Type B pancreatic cell (in vitro differentiated cells): ENCODE measurements at regions not wholly inside any gene's neighbourhood (a gene's known extent, or its start where the extent isn't known, plus 50 kb on each side); places are given as distances from the start of the nearest gene placed in this dataset.

Experiments
- DNase-seq: peaks from one replicate; pipeline ENCODE4 v3.0.0; 2021; ENCODE audit warnings: mixed read lengths; ENCODE audit not compliant: unreplicated experiment; ENCODE audit errors: extremely low spot score
- H3K27ac Mint-ChIP-seq: 2 replicates; pipeline ENCODE4 v1.8.0; 2021; ENCODE audit warnings: mild to moderate bottlenecking, mixed read lengths
- H3K27me3 Mint-ChIP-seq: 2 replicates; pipeline ENCODE4 v1.8.0; 2021; ENCODE audit warnings: mixed read lengths
- H3K36me3 Mint-ChIP-seq: 2 replicates; pipeline ENCODE4 v1.8.0; 2021; ENCODE audit warnings: mixed read lengths
- H3K4me1 Mint-ChIP-seq: one replicate; pipeline ENCODE4 v1.8.0; 2021; ENCODE audit warnings: mixed read lengths; ENCODE audit not compliant: unreplicated experiment
- H3K4me3 Mint-ChIP-seq: 2 replicates; pipeline ENCODE4 v1.8.0; 2021; ENCODE audit warnings: mild to moderate bottlenecking, mixed read lengths
- H3K9me3 Mint-ChIP-seq: 2 replicates; pipeline ENCODE4 v1.8.0; 2021; ENCODE audit warnings: mixed read lengths
- CTCF ChIP-seq: fragments of 200-600 bp; sonication (generic); conservative IDR thresholded peaks from 2 replicates; pipeline ENCODE4 v1.5.0; 2021; ENCODE audit warnings: antibody characterized with exemption, mild to moderate bottlenecking

DNA sequence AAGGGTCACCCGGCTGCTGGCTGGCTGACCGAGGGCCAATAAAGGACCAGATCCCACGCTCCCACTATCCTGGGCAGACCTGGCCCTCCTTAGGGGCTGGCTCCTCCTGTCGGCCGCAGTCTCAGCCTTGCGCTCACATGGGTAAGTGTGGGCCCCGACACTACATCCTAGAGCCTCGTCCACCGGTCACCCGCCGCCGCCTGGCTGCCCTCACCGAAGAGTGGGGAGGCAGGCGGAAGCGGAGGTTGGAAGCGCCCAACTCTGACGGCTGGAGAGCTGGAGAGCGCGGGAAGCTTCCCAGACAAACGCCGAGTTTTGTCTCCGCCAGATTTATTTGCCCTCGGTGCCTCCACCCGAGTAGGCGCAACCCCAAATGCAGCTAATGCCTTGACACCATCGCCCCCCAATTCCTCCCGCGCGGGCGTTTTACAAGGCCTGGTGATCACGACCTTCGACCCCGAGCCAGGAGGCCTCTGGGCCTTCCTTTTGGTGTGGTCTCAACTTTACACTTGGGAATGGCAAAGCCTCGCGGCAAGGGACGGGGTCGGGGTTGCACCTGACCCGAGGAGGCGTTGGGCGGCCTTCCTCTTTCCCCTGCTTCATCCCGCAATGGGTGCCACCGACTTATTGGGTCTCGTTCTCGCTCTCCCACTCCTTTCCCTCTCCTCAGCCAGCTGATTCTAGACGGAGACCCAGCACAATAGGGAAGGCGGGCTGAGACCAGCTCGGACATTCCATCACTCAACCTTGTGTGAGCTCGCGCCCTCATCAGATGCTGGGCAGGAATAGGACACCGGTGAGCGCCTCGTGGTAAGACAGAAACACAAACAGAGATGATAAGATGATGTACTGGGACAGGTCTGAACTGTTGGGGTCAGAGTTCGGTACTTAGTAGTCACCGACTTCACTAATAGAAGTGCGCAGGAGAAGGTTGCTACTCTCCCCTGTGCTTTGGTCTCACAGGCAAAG lies 78.3 kb upstream of the ANO4 start:
- peaks cover 13% of the 10 kb centered on the region for H3K4me1 Mint-ChIP-seq
- H3K27me3 Mint-ChIP-seq, result peaks cover 60% of the 10 kb centered on the region
- H3K4me3 Mint-ChIP-seq, result peak overlapping the region; percentile 83
- H3K36me3 Mint-ChIP-seq, result no peaks in the 10 kb centered on the region
- DNase-seq, result peak; percentile 70
- TF ChIP-seq CTCF, result no peak
- no peaks in the 10 kb centered on the region for H3K9me3 Mint-ChIP-seq
- no peak overlapping the region for H3K27ac Mint-ChIP-seq

- no peaks in the 10 kb centered on the region for H3K36me3 Mint-ChIP-seq
- no peak for TF ChIP-seq CTCF
- no peak overlapping the region for H3K27ac Mint-ChIP-seq
- DNase-seq, result peak; percentile 69
- H3K4me3 Mint-ChIP-seq, result peak overlapping the region; percentile 86
- H3K9me3 Mint-ChIP-seq, result no peaks in the 10 kb centered on the region
- peaks cover 17% of the 10 kb centered on the region for H3K4me1 Mint-ChIP-seq
- peaks cover 64% of the 10 kb centered on the region for H3K27me3 Mint-ChIP-seq
These were observed 77.4 kb upstream of the ANO4 start for GRCh38 chr12:100716945-100717732.

DNA sequence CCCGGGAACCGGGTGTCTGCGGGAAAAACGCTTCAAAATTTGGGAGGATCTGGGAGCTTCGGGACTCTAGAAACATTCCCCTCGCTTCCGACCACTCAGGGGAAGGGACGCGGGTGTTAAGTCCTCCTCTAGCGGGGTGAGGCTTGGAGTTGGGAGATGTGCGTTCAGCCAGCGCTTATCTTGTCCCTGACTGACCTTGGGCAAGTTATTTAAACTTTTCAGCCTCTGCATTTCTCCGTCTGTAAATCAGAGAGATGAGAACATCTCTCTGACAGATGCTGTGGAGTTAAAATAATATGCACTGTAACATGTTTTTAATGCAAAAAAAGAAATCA lies 76.9 kb upstream of the ANO4 start:
- no peaks in the 10 kb centered on the region for H3K36me3 Mint-ChIP-seq
- H3K27ac Mint-ChIP-seq, result no peak overlapping the region
- H3K27me3 Mint-ChIP-seq, result peaks cover 68% of the 10 kb centered on the region
- H3K4me3 Mint-ChIP-seq, result peak overlapping the region; percentile 86
- no peak for TF ChIP-seq CTCF
- H3K9me3 Mint-ChIP-seq, result no peaks in the 10 kb centered on the region
- no peak for DNase-seq
- H3K4me1 Mint-ChIP-seq, result peaks cover 19% of the 10 kb centered on the region

DNA sequence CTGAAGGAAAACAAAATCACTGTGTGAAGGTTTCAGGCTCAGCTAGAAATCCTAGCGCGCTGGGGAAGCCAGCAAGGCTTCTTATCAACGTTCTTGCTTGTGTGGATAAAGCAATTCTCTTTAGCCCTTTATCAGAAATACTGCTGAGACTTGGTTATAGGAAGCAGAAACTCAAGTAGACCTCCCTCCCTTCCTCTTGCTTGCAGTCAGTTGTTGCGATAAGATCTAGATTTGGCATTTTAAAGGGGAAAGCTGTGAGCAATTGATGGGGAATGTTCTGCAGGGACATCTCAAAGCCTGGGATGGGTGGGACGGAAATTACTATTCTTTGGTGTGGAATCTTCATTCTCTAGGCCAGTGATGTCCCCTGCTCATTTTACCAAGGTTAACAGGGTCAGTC lies 76.4 kb upstream of the ANO4 start:
- peaks cover 68% of the 10 kb centered on the region for H3K27me3 Mint-ChIP-seq
- no peak for DNase-seq
- H3K27ac Mint-ChIP-seq, result no peak overlapping the region
- H3K4me3 Mint-ChIP-seq, result peak overlapping the region; percentile 86
- no peaks in the 10 kb centered on the region for H3K9me3 Mint-ChIP-seq
- TF ChIP-seq CTCF, result no peak
- H3K4me1 Mint-ChIP-seq, result peaks cover 19% of the 10 kb centered on the region
- no peaks in the 10 kb centered on the region for H3K36me3 Mint-ChIP-seq

DNA sequence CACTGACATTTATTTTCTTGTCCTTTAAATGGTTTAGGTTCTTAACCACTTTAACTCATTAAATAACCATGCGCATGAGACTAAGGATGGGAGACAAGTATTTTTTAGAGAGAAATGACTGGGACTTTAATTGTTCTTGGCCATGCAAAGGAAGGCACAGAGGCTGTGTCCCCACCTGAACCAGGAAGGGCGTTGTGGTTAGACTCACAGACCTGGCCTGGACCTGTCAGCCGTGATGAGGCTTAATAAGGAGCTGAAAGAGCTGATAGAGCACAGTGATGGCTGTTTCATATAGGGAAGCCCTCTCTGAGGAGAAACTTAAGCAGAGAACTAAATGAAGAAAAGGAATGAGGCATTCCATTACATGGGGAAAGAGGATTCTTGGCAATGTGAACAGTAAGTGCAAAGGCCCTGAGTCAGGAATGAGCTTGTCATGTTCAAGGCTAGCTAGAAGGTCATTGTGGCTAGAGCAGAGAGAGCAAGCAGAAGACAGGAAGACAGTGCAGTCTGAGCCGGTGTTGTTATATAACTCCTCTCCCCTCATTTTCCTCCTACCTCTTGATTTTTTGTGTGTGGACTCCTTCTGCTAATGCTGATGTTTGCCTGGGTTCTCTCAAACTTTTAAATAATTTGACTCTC lies 74.4 kb upstream of the ANO4 start:
- H3K27me3 Mint-ChIP-seq, result peaks cover 61% of the 10 kb centered on the region

More for the DNA sequence above, 74.4 kb upstream of the ANO4 start:
- Mint-ChIP-seq H3K4me1 (peaks cover 19% of the 10 kb centered on the region), H3K4me3 (no peak overlapping the region), H3K36me3 (no peaks in the 10 kb centered on the region), H3K9me3 (no peaks in the 10 kb centered on the region), H3K27ac (no peak overlapping the region)
- TF ChIP-seq CTCF, result no peak
- no peak for DNase-seq
